ENCODE measurements at regions not wholly inside any gene's neighbourhood (a gene's known extent, or its start where the extent isn't known, plus 50 kb on each side); places are given as distances from the start of the nearest gene placed in this dataset.

- no peak for TF ChIP-seq CTCF (IDR thresholded peaks at IDR 0.05; ENCODE audit: unreplicated experiment)
Measured at GRCh38 chr11:116312570-116313391, 460.0 kb downstream of the BUD13 start.

GRCh38 chr11:116311206-116311605 is 461.6 kb downstream of the BUD13 start:
- no peak overlapping the region for H3K4me3 Mint-ChIP-seq (ENCODE audit: unreplicated experiment)

More at GRCh38 chr11:116312570-116313391, 460.0 kb downstream of the BUD13 start:
- H3K9me3 Mint-ChIP-seq (ENCODE audit: unreplicated experiment) = no peaks in the 10 kb centered on the region
- H3K4me3 Mint-ChIP-seq (ENCODE audit: unreplicated experiment) = no peak overlapping the region
- peaks cover 2% of the 10 kb centered on the region for H3K27me3 Mint-ChIP-seq (ENCODE audit: unreplicated experiment)
- no peak for DNase-seq (ENCODE audit: low spot score)
- no peak overlapping the region for H3K27ac Mint-ChIP-seq (ENCODE audit: unreplicated experiment)
- H3K4me1 Mint-ChIP-seq (ENCODE audit: unreplicated experiment) = peaks cover 10% of the 10 kb centered on the region
- H3K36me3 Mint-ChIP-seq (ENCODE audit: low read depth, unreplicated experiment) = no peaks in the 10 kb centered on the region

GRCh38 chr11:116310698-116311097 is 462.1 kb downstream of the BUD13 start:
- no peak for TF ChIP-seq CTCF (IDR thresholded peaks at IDR 0.05; ENCODE audit: unreplicated experiment)
- H3K9me3 Mint-ChIP-seq (ENCODE audit: unreplicated experiment) = no peaks in the 10 kb centered on the region
- H3K36me3 Mint-ChIP-seq (ENCODE audit: low read depth, unreplicated experiment) = no peaks in the 10 kb centered on the region
- no peak for DNase-seq (ENCODE audit: low spot score)
- H3K27me3 Mint-ChIP-seq (ENCODE audit: unreplicated experiment) = peaks cover 2% of the 10 kb centered on the region
- H3K4me1 Mint-ChIP-seq (ENCODE audit: unreplicated experiment) = peaks cover 12% of the 10 kb centered on the region
- H3K4me3 Mint-ChIP-seq (ENCODE audit: unreplicated experiment) = no peak overlapping the region
- no peak overlapping the region for H3K27ac Mint-ChIP-seq (ENCODE audit: unreplicated experiment)

More at GRCh38 chr11:116311206-116311605, 461.6 kb downstream of the BUD13 start:
- Mint-ChIP-seq H3K27me3 (ENCODE audit: unreplicated experiment) (peaks cover 2% of the 10 kb centered on the region), H3K27ac (ENCODE audit: unreplicated experiment) (no peak overlapping the region), H3K4me1 (ENCODE audit: unreplicated experiment) (peaks cover 12% of the 10 kb centered on the region), H3K9me3 (ENCODE audit: unreplicated experiment) (no peaks in the 10 kb centered on the region), H3K36me3 (ENCODE audit: low read depth, unreplicated experiment) (no peaks in the 10 kb centered on the region)
- no peak for TF ChIP-seq CTCF (IDR thresholded peaks at IDR 0.05; ENCODE audit: unreplicated experiment)
- DNase-seq (ENCODE audit: low spot score) = no peak

- peaks cover 2% of the 10 kb centered on the region for H3K27me3 Mint-ChIP-seq (ENCODE audit: unreplicated experiment)
Measured at GRCh38 chr11:116310226-116310625, 462.6 kb downstream of the BUD13 start.

More at GRCh38 chr11:116310226-116310625, 462.6 kb downstream of the BUD13 start:
- Mint-ChIP-seq H3K4me3 (ENCODE audit: unreplicated experiment) (no peak overlapping the region), H3K36me3 (ENCODE audit: low read depth, unreplicated experiment) (no peaks in the 10 kb centered on the region), H3K9me3 (ENCODE audit: unreplicated experiment) (no peaks in the 10 kb centered on the region), H3K27ac (ENCODE audit: unreplicated experiment) (no peak overlapping the region), H3K4me1 (ENCODE audit: unreplicated experiment) (peaks cover 12% of the 10 kb centered on the region)
- no peak for DNase-seq (ENCODE audit: low spot score)
- TF ChIP-seq CTCF (IDR thresholded peaks at IDR 0.05; ENCODE audit: unreplicated experiment) = no peak

Measured in endothelial cell (in vitro differentiated cells).